Thyroid gland (tissue), 4 donors: ENCODE measurements at regions not wholly inside any gene's neighbourhood (a gene's known extent, or its start where the extent isn't known, plus 50 kb on each side); places are given as distances from the start of the nearest gene placed in this dataset.

ENCODE experiments used
- POLR2A ChIP-seq, 2 donors: fragments of 450-650 bp; IDR thresholded peaks; one replicate each; pipeline ENCODE4 v1.6.1; 2017; ENCODE audit warnings: antibody characterized with exemption in 2 of 2, mild to moderate bottlenecking in 2 of 2, moderate library complexity in 1 of 2
- TF ChIP-seq, protein P1 (sequence below), 6 experiments: fragments of 200-600 bp in 3 of 6; fragments of 450-650 bp in 3 of 6; sonication (generic) in 3 of 6; IDR thresholded peaks; one replicate each; pipeline ENCODE4 v1.5.1; 2016 to 2019; ENCODE audit warnings: antibody characterized with exemption in 6 of 6, mild to moderate bottlenecking in 2 of 6, inconsistent platforms in 1 of 6, moderate library complexity in 1 of 6

DNA sequence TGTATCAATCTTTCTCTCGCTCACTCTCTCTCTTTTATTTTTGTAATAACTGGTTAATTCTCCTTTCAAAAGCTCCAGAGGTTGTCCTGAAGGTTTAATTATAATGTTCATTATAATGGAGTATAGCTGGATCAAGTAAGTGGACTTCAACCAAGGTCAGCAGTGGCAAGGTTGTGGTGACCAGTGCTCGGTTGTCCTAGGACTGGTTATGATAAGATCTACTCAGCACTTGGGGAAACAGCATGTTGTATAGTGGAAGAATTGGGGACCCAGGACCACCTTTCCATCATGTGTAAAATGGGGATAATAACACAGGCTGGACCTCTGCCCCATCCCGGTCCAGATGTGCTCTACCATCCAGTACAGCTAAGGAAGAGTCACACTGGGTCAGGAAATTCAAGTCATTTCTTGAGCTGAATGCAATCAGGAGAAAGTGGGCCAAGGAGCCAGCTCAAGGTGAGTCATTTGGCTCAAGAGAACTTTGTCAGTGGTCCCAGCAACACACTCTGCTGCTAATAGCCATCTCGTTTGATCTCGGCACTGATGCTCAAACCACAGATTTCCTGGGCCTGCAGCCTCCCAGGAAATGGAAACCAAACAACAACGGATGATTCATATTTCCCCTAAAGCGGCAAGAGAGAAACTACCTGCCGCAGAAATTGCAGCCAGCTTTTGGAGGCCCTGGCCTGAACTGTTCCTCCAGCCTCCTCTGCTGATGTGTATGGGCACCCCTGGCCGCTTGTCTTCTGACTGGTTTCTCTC is 123.6 kb upstream of the RBPJ start:
- TF ChIP-seq, protein P1, sequence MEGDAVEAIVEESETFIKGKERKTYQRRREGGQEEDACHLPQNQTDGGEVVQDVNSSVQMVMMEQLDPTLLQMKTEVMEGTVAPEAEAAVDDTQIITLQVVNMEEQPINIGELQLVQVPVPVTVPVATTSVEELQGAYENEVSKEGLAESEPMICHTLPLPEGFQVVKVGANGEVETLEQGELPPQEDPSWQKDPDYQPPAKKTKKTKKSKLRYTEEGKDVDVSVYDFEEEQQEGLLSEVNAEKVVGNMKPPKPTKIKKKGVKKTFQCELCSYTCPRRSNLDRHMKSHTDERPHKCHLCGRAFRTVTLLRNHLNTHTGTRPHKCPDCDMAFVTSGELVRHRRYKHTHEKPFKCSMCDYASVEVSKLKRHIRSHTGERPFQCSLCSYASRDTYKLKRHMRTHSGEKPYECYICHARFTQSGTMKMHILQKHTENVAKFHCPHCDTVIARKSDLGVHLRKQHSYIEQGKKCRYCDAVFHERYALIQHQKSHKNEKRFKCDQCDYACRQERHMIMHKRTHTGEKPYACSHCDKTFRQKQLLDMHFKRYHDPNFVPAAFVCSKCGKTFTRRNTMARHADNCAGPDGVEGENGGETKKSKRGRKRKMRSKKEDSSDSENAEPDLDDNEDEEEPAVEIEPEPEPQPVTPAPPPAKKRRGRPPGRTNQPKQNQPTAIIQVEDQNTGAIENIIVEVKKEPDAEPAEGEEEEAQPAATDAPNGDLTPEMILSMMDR (IDR thresholded peaks at IDR 0.05), result no peak
- TF ChIP-seq POLR2A (IDR thresholded peaks at IDR 0.05), result no peak
